ENCODE measurements at regions not wholly inside any gene's neighbourhood (a gene's known extent, or its start where the extent isn't known, plus 50 kb on each side); places are given as distances from the start of the nearest gene placed in this dataset.
"Not testable (repeated sequence)": the region's sequence is repeated elsewhere in the genome, so short reads cannot be mapped to it uniquely, and the experiment has no call there.

DNA sequence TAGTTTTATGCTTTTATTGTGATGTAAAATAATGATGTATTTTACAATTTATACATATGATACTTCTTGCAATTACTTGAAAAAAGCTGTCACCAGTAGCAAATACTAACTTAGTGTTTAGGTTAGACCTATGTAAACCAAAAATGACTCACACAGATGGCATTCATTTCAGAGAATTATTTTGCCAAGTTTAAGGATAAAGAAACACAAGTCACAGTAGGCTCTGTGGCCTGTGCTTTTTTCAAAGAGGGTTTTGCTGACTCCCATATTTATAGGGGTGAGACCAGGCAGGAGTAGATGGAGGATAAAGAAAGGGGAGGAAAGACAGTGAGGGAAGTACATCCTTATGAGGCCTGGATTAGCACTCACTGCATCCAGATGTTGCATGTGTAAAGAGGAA lies 356.6 kb upstream of the NPAP1 start:
- BruUV-seq (replicated peaks) = no TSS peak
- intact Hi-C loops (cut with micrococcal nuclease; ENCODE audit: unreplicated experiment) = no loop called here
- Histone ChIP-seq H3K9me3 (ENCODE audit: control insufficient read depth, insufficient read depth, low read depth, low read length) (no peaks in the 10 kb centered on the region), H3K27me3 (ENCODE audit: control insufficient read depth, insufficient read depth, low read length) (no peaks in the 10 kb centered on the region), H3K36me3 (ENCODE audit: control insufficient read depth, insufficient read depth, low read length) (no peaks in the 10 kb centered on the region), H3K4me1 (ENCODE audit: control insufficient read depth, insufficient read depth, low read length) (no peaks in the 10 kb centered on the region), H3K27ac (ENCODE audit: low read length) (no peak overlapping the region), H3K4me3 (ENCODE audit: low read depth in 2 of 2, low read length in 2 of 2) (no peak overlapping the region)
- ChIA-PET POLR2A (no interaction called here), CTCF (no interaction called here)
- DNase-seq (ENCODE audit: low read depth, low spot score) = no peak
- TF ChIP-seq REST (IDR thresholded peaks at IDR 0.05; ENCODE audit: insufficient read depth in 1 of 2, low read depth in 2 of 2, low read length in 1 of 2) = no peak
- in situ Hi-C loops (cut with HindIII; ENCODE audit: low pct_unique_long_range_greater_than_20kb, low sequenced_read_pairs) = no loop called here
- no peak for ATAC-seq

- POLR2A ChIA-PET; BruUV-seq (replicated peaks): not testable (repeated sequence)
Observed at GRCh38 chr15:24324096-24324495, 351.5 kb upstream of the NPAP1 start.

GRCh38 chr15:24326513-24326912 lies 349.1 kb upstream of the NPAP1 start:
- in situ Hi-C loops (cut with HindIII; ENCODE audit: low pct_unique_long_range_greater_than_20kb, low sequenced_read_pairs); H3K27me3 ChIP-seq (ENCODE audit: control insufficient read depth, insufficient read depth, low read length); H3K4me1 ChIP-seq (ENCODE audit: control insufficient read depth, insufficient read depth, low read length); H3K36me3 ChIP-seq (ENCODE audit: control insufficient read depth, insufficient read depth, low read length); H3K27ac ChIP-seq (ENCODE audit: low read length); intact Hi-C loops (cut with micrococcal nuclease; ENCODE audit: unreplicated experiment); H3K4me3 ChIP-seq (ENCODE audit: low read depth in 2 of 2, low read length in 2 of 2); POLR2A ChIA-PET; DNase-seq (ENCODE audit: low read depth, low spot score); CTCF ChIA-PET; BruUV-seq (replicated peaks); ATAC-seq; H3K9me3 ChIP-seq (ENCODE audit: control insufficient read depth, insufficient read depth, low read depth, low read length): not testable (repeated sequence)

More at GRCh38 chr15:24324096-24324495, 351.5 kb upstream of the NPAP1 start:
- intact Hi-C loops (cut with micrococcal nuclease; ENCODE audit: unreplicated experiment); H3K4me3 ChIP-seq (ENCODE audit: low read depth in 2 of 2, low read length in 2 of 2); H3K27me3 ChIP-seq (ENCODE audit: control insufficient read depth, insufficient read depth, low read length); in situ Hi-C loops (cut with HindIII; ENCODE audit: low pct_unique_long_range_greater_than_20kb, low sequenced_read_pairs); DNase-seq (ENCODE audit: low read depth, low spot score); H3K27ac ChIP-seq (ENCODE audit: low read length); H3K36me3 ChIP-seq (ENCODE audit: control insufficient read depth, insufficient read depth, low read length); H3K9me3 ChIP-seq (ENCODE audit: control insufficient read depth, insufficient read depth, low read depth, low read length); ATAC-seq; H3K4me1 ChIP-seq (ENCODE audit: control insufficient read depth, insufficient read depth, low read length); CTCF ChIA-PET: not testable (repeated sequence)

GRCh38 chr15:24331964-24332363 lies 343.6 kb upstream of the NPAP1 start:
- intact Hi-C loops (cut with micrococcal nuclease; ENCODE audit: unreplicated experiment); DNase-seq (ENCODE audit: low read depth, low spot score); BruUV-seq (replicated peaks); H3K27ac ChIP-seq (ENCODE audit: low read length); H3K9me3 ChIP-seq (ENCODE audit: control insufficient read depth, insufficient read depth, low read depth, low read length); in situ Hi-C loops (cut with HindIII; ENCODE audit: low pct_unique_long_range_greater_than_20kb, low sequenced_read_pairs); H3K27me3 ChIP-seq (ENCODE audit: control insufficient read depth, insufficient read depth, low read length); CTCF ChIA-PET; H3K4me3 ChIP-seq (ENCODE audit: low read depth in 2 of 2, low read length in 2 of 2); POLR2A ChIA-PET; H3K4me1 ChIP-seq (ENCODE audit: control insufficient read depth, insufficient read depth, low read length); H3K36me3 ChIP-seq (ENCODE audit: control insufficient read depth, insufficient read depth, low read length); ATAC-seq: not testable (repeated sequence)

GRCh38 chr15:24341876-24342275 lies 333.7 kb upstream of the NPAP1 start:
- H3K27me3 ChIP-seq (ENCODE audit: control insufficient read depth, insufficient read depth, low read length); H3K4me1 ChIP-seq (ENCODE audit: control insufficient read depth, insufficient read depth, low read length); intact Hi-C loops (cut with micrococcal nuclease; ENCODE audit: unreplicated experiment); CTCF ChIA-PET; BruUV-seq (replicated peaks); H3K4me3 ChIP-seq (ENCODE audit: low read depth in 2 of 2, low read length in 2 of 2); H3K36me3 ChIP-seq (ENCODE audit: control insufficient read depth, insufficient read depth, low read length); ATAC-seq; H3K9me3 ChIP-seq (ENCODE audit: control insufficient read depth, insufficient read depth, low read depth, low read length); DNase-seq (ENCODE audit: low read depth, low spot score); POLR2A ChIA-PET; in situ Hi-C loops (cut with HindIII; ENCODE audit: low pct_unique_long_range_greater_than_20kb, low sequenced_read_pairs); H3K27ac ChIP-seq (ENCODE audit: low read length): not testable (repeated sequence)

DNA sequence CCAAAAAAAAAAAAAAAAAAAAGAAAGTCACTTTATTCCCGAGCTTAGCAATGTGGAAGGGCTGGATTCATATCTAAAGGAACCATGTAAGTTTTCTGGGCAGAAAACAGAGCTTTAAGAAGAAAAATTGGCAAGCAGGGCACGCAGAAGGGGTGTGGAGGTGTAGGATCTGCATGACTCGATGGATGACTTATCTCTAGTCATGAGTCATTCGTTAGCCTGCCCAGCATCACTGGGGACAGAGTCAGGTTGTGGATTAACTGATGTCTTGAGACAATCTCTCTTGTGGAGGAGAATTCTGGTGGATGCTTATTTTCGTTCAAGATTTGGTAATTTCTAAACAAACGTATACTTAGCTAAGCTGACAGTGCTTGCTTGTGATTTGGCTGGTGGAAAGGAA lies 322.8 kb upstream of the NPAP1 start:
- BruUV-seq (replicated peaks); DNase-seq (ENCODE audit: low read depth, low spot score); in situ Hi-C loops (cut with HindIII; ENCODE audit: low pct_unique_long_range_greater_than_20kb, low sequenced_read_pairs); H3K27ac ChIP-seq (ENCODE audit: low read length); H3K9me3 ChIP-seq (ENCODE audit: control insufficient read depth, insufficient read depth, low read depth, low read length); POLR2A ChIA-PET; ATAC-seq; CTCF ChIA-PET; H3K4me3 ChIP-seq (ENCODE audit: low read depth in 2 of 2, low read length in 2 of 2); H3K27me3 ChIP-seq (ENCODE audit: control insufficient read depth, insufficient read depth, low read length); H3K36me3 ChIP-seq (ENCODE audit: control insufficient read depth, insufficient read depth, low read length); intact Hi-C loops (cut with micrococcal nuclease; ENCODE audit: unreplicated experiment); H3K4me1 ChIP-seq (ENCODE audit: control insufficient read depth, insufficient read depth, low read length): not testable (repeated sequence)

- POLR2A ChIA-PET; DNase-seq (ENCODE audit: low read depth, low spot score); H3K4me3 ChIP-seq (ENCODE audit: low read depth in 2 of 2, low read length in 2 of 2); H3K4me1 ChIP-seq (ENCODE audit: control insufficient read depth, insufficient read depth, low read length); intact Hi-C loops (cut with micrococcal nuclease; ENCODE audit: unreplicated experiment); H3K9me3 ChIP-seq (ENCODE audit: control insufficient read depth, insufficient read depth, low read depth, low read length); H3K27me3 ChIP-seq (ENCODE audit: control insufficient read depth, insufficient read depth, low read length); ATAC-seq; H3K27ac ChIP-seq (ENCODE audit: low read length); H3K36me3 ChIP-seq (ENCODE audit: control insufficient read depth, insufficient read depth, low read length); in situ Hi-C loops (cut with HindIII; ENCODE audit: low pct_unique_long_range_greater_than_20kb, low sequenced_read_pairs); BruUV-seq (replicated peaks); CTCF ChIA-PET: not testable (repeated sequence)
Observed at GRCh38 chr15:24381103-24381502, 294.5 kb upstream of the NPAP1 start.
